ENCODE measurements at regions not wholly inside any gene's neighbourhood (a gene's known extent, or its start where the extent isn't known, plus 50 kb on each side); places are given as distances from the start of the nearest gene placed in this dataset.

DNA sequence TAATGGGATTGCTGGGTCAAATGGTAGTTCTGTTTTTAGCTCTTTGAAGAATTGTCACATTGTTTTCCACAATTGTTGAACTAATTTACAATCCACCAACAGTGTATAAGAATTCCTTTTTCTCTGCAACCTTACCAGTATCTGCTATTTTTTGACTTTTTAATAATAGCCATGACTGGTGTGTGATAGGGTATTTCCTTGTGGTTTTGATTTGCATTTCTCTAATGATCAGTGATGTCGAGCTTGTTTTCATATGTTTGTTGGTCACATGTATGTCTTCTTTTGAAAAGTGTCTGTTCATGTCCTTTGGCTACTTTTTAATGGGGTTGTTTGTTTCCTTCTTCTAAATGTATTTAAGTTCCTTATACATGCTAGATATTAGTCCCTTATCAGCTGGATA lies 322.3 kb downstream of the CDH2 start:
- TF ChIP-seq, protein P1, sequence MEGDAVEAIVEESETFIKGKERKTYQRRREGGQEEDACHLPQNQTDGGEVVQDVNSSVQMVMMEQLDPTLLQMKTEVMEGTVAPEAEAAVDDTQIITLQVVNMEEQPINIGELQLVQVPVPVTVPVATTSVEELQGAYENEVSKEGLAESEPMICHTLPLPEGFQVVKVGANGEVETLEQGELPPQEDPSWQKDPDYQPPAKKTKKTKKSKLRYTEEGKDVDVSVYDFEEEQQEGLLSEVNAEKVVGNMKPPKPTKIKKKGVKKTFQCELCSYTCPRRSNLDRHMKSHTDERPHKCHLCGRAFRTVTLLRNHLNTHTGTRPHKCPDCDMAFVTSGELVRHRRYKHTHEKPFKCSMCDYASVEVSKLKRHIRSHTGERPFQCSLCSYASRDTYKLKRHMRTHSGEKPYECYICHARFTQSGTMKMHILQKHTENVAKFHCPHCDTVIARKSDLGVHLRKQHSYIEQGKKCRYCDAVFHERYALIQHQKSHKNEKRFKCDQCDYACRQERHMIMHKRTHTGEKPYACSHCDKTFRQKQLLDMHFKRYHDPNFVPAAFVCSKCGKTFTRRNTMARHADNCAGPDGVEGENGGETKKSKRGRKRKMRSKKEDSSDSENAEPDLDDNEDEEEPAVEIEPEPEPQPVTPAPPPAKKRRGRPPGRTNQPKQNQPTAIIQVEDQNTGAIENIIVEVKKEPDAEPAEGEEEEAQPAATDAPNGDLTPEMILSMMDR (IDR thresholded peaks at IDR 0.05 in 2 of 3, conservative IDR thresholded peaks at IDR 0.05 in 1 of 3; ENCODE audit: control insufficient read depth in 2 of 3, extremely low read depth in 1 of 3, insufficient read depth in 1 of 3, low read depth in 3 of 3, low read length in 3 of 3) = no peak
- TF ChIP-seq EZH2 (IDR thresholded peaks at IDR 0.05; ENCODE audit: borderline replicate concordance, control insufficient read depth, low read depth, low read length) = no peak
- no peak for TF ChIP-seq POLR2AphosphoS5 (IDR thresholded peaks at IDR 0.05; ENCODE audit: low read length)
- TF ChIP-seq ZNF24 (IDR thresholded peaks at IDR 0.05) = no peak
- TF ChIP-seq ZZZ3 (IDR thresholded peaks at IDR 0.05; ENCODE audit: control insufficient read depth, insufficient read length, low read depth) = no peak
- TF ChIP-seq, protein P2, sequence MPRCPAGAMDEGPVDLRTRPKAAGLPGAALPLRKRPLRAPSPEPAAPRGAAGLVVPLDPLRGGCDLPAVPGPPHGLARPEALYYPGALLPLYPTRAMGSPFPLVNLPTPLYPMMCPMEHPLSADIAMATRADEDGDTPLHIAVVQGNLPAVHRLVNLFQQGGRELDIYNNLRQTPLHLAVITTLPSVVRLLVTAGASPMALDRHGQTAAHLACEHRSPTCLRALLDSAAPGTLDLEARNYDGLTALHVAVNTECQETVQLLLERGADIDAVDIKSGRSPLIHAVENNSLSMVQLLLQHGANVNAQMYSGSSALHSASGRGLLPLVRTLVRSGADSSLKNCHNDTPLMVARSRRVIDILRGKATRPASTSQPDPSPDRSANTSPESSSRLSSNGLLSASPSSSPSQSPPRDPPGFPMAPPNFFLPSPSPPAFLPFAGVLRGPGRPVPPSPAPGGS (IDR thresholded peaks at IDR 0.05; ENCODE audit: borderline replicate concordance, insufficient read depth, low read depth, low read length, poor library complexity, severe bottlenecking) = no peak
- TF ChIP-seq YY1 (IDR thresholded peaks at IDR 0.05; ENCODE audit: low read depth, low read length) = no peak
- TF ChIP-seq, protein P3, sequence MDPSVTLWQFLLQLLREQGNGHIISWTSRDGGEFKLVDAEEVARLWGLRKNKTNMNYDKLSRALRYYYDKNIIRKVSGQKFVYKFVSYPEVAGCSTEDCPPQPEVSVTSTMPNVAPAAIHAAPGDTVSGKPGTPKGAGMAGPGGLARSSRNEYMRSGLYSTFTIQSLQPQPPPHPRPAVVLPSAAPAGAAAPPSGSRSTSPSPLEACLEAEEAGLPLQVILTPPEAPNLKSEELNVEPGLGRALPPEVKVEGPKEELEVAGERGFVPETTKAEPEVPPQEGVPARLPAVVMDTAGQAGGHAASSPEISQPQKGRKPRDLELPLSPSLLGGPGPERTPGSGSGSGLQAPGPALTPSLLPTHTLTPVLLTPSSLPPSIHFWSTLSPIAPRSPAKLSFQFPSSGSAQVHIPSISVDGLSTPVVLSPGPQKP (IDR thresholded peaks at IDR 0.05; ENCODE audit: low read depth, low read length) = no peak
- no peak for TF ChIP-seq BHLHE40 (IDR thresholded peaks at IDR 0.05; ENCODE audit: borderline replicate concordance in 1 of 2, low read depth in 2 of 2, low read length in 1 of 2)
- no peak for TF ChIP-seq MYB (IDR thresholded peaks at IDR 0.05; ENCODE audit: borderline replicate concordance, low read depth, low read length)
- TF ChIP-seq POLR2A (IDR thresholded peaks at IDR 0.05; ENCODE audit: low read depth, low read length) = no peak

Measured in GM12878 (cell line).